Thyroid gland (tissue), 4 donors: ENCODE measurements at regions not wholly inside any gene's neighbourhood (a gene's known extent, or its start where the extent isn't known, plus 50 kb on each side); places are given as distances from the start of the nearest gene placed in this dataset.

Experiments used
- POLR2A ChIP-seq, 2 donors: fragments of 450-650 bp; IDR thresholded peaks; one replicate each; pipeline ENCODE4 v1.6.1; 2017; ENCODE audit warnings: antibody characterized with exemption in 2 of 2, mild to moderate bottlenecking in 2 of 2, moderate library complexity in 1 of 2
- TF ChIP-seq, protein P1 (sequence below), 6 experiments: fragments of 200-600 bp in 3 of 6; fragments of 450-650 bp in 3 of 6; sonication (generic) in 3 of 6; IDR thresholded peaks; one replicate each; pipeline ENCODE4 v1.5.1; 2016 to 2019; ENCODE audit warnings: antibody characterized with exemption in 6 of 6, mild to moderate bottlenecking in 2 of 6, inconsistent platforms in 1 of 6, moderate library complexity in 1 of 6

- TF ChIP-seq, protein P1, sequence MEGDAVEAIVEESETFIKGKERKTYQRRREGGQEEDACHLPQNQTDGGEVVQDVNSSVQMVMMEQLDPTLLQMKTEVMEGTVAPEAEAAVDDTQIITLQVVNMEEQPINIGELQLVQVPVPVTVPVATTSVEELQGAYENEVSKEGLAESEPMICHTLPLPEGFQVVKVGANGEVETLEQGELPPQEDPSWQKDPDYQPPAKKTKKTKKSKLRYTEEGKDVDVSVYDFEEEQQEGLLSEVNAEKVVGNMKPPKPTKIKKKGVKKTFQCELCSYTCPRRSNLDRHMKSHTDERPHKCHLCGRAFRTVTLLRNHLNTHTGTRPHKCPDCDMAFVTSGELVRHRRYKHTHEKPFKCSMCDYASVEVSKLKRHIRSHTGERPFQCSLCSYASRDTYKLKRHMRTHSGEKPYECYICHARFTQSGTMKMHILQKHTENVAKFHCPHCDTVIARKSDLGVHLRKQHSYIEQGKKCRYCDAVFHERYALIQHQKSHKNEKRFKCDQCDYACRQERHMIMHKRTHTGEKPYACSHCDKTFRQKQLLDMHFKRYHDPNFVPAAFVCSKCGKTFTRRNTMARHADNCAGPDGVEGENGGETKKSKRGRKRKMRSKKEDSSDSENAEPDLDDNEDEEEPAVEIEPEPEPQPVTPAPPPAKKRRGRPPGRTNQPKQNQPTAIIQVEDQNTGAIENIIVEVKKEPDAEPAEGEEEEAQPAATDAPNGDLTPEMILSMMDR (IDR thresholded peaks at IDR 0.05) = no peak
- TF ChIP-seq POLR2A (IDR thresholded peaks at IDR 0.05) = no peak
These were observed 234.9 kb upstream of the CAND1 start for GRCh38 chr12:67034110-67034879.
